HG03469 (cell line): ENCODE measurements at regions not wholly inside any gene's neighbourhood (a gene's known extent, or its start where the extent isn't known, plus 50 kb on each side); places are given as distances from the start of the nearest gene placed in this dataset.

Source experiments
- ATAC-seq: cut with Tn5 transposase; IDR thresholded peaks from one replicate; pipeline ENCODE4 v1.9.1; 2021; ENCODE audit warnings: mild to moderate bottlenecking, moderate library complexity, moderate number of reproducible peaks; ENCODE audit not compliant: unreplicated experiment

GRCh38 chr4:145427991-145428390 is 53.7 kb upstream of the SMAD1 start:
- no peak for ATAC-seq

DNA sequence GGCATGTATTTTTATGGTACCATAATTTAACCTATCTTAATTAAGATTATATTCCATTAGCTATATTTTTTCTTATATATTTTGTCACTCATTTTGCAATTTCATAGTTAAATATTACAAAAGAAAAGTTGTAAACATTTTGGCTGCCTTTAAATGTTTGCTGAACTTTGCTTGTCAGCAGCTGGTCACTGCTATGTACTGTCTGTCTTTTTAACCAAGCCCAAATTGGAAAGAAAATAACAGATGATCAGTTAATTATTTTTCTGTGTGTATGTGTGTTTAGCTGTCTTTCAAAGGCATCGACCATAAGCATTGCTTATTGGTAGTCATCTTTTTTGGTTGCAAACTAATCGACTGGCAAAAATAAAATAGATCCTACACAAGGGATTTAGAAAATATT is 54.4 kb upstream of the SMAD1 start:
- ATAC-seq, result no peak

DNA sequence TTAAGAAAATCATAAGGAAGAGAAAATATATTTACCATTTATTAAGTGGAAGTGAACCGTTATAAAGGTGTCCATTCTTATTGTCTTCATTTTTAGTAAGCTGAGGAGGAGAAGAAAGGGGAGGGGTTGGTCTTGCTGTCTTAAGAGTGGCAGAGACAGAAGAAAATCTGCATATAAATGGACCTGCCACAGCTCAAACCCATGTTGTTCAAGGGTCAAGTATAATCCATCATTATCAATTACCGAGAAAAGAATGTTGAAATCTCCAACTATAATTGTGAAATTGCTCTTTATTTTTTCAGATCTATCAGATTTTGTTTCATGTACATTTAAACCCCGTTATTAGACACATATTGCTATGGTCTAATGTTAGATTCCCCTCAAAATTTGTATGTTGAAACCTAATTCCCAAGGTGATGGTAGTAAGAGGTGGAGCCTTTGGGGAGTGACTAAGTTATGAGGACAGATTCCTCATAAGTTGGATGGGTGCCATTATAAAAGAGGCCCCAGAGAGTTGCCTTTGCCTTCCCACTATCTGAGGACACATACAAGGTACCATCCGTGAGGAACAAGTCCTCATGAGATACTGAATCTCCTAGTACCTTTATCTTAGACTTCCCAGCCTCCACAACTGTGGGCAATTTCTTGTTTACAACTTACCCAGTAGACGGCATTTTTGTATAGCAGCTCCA is 58.5 kb upstream of the SMAD1 start:
- ATAC-seq, result no peak

- ATAC-seq, result no peak
These were observed 60.9 kb upstream of the SMAD1 start for GRCh38 chr4:145420595-145421214.

GRCh38 chr4:145418739-145419138 is 62.9 kb upstream of the SMAD1 start:
- ATAC-seq, result no peak

DNA sequence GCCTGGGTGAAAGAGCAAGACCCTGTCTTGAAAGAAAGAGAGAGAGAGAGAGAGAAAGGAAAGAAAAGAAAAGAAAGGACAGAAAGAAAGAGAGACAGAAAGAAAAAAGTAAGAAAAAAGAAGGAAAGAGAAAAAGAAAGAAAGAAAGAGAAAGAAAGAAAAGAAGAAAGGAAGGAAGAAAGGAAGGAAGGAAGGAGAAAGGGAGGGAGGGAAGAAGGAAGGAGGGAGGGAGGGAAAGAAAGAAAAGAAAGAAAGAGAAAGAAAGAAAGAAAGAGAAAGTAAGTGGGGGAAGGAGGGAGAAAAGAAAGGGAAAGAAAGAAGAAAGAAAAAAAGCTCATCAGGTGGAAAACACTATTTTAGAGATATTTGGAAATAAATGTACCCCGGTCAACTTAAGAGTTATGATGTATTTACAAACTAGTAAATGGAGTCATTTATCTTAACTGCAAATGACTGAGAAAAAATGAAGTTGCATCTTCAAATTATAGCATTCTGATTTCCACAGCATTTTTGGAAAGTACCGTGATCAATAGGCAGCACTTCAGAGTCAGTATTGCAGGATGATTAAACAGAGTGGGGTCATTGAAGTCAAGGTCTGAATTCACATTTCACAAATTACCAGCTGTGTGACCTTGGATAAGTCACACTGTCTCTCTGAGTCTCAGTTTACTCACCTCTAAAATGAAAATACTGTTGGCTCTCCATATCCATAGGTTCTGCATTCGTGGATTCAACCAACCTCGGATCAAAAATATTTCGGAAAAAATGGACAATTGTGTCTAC is 64.1 kb upstream of the SMAD1 start:
- ATAC-seq, result no peak

GRCh38 chr4:145414841-145415240 is 66.8 kb upstream of the SMAD1 start:
- ATAC-seq, result no peak

- no peak for ATAC-seq
These were observed 67.4 kb upstream of the SMAD1 start for GRCh38 chr4:145414226-145414625.

GRCh38 chr4:145406970-145407369 is 74.7 kb upstream of the SMAD1 start:
- no peak for ATAC-seq

DNA sequence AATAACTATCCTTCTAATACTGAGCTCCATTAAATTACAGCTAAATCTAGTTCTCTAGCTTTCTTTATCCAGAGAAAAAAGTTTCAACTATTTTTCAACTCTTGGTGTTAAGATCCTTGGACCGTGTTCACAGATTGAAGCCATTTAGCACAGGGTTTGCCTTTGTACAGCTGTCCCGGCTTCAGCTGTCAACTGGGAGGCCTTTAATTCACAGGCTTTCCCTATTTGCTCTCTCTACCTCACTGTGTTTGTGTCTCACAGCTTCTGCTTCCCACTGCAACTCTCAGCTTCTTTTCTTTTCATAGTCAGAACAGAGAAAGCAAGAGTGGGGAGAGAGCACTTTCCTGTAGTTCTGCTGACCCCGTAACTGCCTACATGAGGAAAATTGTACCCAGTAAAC is 76.9 kb upstream of the SMAD1 start:
- ATAC-seq, result no peak

GRCh38 chr4:145396581-145396980 is 85.1 kb upstream of the SMAD1 start:
- ATAC-seq, result no peak

DNA sequence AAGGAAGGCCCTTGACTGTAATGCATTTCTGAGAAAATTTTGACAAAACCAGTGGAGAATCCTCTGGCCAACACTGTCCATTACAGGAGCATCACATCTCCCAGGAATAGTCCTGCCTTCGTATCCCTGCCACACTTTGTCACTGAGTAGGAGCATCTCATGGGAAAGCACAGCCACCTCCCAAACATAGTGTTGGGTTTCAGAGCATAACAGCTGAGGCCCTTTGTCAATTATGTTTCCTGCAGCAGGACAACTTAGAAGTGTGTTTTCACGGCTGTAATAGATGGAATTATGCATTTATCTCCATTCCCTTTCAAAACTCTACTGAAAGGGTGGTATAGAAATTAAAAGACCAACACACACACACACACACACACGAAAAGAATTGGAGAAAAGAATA is 91.1 kb upstream of the SMAD1 start:
- no peak for ATAC-seq

DNA sequence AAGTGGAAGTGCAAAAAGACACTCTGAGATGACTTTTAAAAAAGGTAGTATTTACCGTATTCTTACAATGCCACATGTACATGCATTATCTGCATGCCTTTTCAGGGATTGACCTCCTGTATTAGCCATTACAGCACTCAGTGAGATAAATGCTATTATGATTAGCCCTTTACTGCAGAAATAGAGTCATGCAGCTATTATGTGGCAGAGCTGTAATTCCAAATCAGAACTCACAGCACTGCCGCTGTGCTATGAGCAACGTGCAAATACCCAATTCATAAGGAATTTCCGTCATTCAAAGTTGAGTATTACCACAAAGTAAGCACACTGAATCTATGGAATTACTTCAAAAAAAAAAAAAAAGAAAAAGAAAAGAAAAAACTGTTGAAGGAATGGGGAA is 92.1 kb upstream of the SMAD1 start:
- no peak for ATAC-seq

GRCh38 chr4:145388043-145388442 is 93.6 kb upstream of the SMAD1 start:
- no peak for ATAC-seq

DNA sequence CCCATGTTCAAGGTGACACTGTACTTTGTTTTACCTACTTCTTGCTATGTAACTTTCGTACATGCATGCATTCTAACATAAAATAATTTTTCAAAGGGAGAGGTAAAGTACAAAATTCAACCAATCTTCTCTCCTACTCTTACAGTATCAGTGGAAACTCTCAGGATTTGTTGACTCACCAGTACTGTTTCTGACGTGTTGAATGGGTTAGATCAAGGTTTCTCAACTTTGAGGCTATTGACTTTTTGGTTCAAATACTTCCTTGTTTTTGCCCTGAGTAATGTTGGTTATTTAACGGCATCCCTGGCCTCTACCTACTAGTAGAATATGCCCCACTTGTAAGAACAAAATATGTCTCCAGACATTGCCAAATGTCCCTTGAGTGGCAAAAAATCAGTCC is 94.6 kb upstream of the SMAD1 start:
- no peak for ATAC-seq

DNA sequence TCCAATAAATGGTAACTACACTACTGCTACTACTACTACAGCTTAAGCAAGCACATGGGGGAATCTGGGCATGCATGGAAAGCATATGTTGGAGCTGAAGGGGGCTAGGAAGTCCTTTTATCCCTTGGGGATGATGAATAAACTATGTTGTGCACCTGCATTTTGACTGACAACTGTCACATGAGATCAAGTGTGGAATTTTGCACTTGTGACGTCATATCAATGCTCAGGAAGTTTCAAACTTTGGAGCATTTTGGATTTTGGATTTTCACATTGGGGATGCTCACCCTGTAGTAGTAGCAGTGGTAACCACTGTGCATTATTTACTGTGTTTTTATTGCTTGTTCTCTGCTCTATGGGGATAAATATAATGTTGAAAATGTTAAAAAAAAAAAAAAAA is 100.5 kb upstream of the SMAD1 start:
- ATAC-seq, result no peak

DNA sequence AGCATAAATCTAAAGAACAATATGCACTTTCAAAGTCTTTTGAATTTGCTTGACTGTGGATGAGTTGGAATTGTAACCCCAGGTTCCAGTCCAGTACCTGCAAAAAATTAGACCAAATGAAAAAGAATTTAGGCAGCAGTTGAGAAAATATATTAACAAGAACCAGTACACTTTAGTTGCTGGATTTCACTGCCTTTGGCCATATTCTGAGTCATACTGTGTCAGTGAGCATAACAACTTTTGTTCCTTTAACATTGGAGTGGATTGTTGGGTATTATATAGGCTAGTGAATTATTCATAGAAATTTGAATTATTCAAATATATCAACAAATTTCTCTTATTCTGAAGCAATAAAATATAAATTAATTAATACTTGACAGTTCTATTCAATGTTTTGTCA is 101.5 kb upstream of the SMAD1 start:
- ATAC-seq, result no peak

DNA sequence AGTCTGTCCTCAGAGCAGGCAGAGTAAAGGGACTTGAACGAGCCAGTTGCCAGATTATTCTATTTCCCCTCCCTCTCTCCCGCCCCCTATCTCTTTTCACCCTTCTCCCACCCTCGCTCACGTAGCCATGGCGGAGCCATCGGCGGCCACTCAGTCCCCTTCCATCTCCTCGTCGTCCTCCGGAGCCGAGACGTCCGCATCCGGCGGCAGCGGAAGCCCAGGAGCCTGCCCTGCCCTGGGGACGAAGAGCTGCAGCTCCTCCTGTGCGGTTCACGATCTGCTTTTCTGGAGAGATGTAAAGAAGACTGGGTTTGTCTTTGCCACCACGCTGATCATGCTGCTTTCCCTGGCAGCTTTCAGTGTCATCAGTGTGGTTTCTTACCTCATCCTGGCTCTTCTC is 106.2 kb upstream of the SMAD1 start:
- no peak for ATAC-seq

DNA sequence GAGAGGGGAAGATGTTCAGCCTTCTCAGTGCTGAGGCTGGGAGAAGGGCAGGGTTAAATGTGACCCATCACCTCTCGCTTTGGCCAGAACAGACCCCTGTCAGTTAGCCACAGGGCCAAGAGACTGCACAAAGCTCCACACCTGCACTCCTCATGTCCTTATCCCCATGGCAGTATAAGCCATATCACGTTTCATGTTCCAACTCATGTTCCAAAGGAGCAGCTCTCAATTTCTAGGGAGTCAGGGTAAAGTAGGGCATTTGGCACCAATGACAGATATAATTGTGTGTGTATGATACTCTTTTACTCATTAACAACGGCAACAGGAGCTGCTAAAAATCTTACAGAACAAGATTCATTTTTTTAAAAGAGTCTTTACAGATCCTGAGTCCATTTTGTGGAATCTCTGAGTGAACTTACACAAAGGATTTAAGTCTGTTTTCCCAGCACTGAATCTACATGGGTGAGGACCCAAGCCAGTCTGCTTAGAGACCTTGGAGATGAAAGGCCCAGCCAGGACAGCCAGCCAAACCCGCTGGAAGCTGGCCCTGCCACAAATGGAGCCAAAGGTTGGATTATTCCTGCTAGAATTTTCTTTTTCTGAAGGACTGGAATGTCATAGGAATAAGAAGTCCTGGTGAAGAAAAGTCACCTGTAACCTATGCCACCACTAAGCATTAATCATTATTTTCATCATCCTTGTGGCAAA is 129.1 kb upstream of the SMAD1 start:
- ATAC-seq, result no peak

DNA sequence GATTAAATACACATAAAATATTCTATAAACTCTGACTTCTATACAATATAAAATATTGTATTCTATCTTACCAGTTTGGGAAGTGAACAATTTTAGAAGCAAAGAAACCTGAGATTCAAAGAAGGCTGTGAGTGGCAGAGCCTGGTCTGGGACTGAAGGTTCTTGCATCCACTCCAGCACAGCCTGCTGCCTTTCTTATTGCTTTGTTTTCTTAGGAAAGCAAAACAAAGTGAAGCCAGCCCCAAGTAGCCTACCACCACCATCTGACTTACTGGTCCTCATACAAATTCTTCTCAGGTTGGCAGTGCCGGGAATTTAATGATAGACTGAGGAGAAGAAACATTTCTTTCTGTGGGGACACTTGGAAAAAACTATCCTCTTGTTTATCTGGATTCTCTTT is 129.7 kb upstream of the SMAD1 start:
- ATAC-seq, result no peak

GRCh38 chr4:145351162-145351561 is 130.5 kb upstream of the SMAD1 start:
- no peak for ATAC-seq

DNA sequence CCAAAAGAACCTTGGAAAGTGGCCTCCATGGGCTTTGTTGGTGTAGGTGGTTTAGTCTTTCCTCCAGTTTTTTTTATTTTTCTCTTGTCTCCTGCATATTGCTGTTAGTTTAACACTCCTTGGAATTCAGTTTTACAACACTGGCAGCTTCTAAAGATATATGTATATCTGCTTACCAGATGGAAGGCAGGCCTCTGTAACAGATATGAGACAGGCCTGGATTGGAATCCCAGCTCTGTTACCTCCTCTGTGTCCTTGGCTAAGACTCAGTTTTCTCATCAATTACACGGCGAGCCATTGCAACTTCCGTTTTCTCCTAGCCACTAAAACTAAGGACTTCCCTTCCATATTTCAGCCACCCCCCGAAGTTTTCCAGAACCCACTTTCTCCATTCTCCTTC is 133.4 kb upstream of the SMAD1 start:
- no peak for ATAC-seq
